GM12891 (cell line): ENCODE measurements at regions not wholly inside any gene's neighbourhood (a gene's known extent, or its start where the extent isn't known, plus 50 kb on each side); places are given as distances from the start of the nearest gene placed in this dataset.

Experiments
- POLR2A ChIP-seq: IDR thresholded peaks from 2 replicates; pipeline ENCODE4 v1.6.1; 2011; ENCODE audit warnings: low read depth, low read length, control low read depth
- POLR2AphosphoS5 ChIP-seq: IDR thresholded peaks from 2 replicates; pipeline ENCODE4 v1.6.1; 2011; ENCODE audit warnings: low read depth, low read length, control low read depth
- POU2F2 ChIP-seq: IDR thresholded peaks from 2 replicates; pipeline ENCODE4 v1.6.1; 2011; ENCODE audit warnings: low read depth, mild to moderate bottlenecking, control low read depth, low read length, moderate library complexity
- TAF1 ChIP-seq: IDR thresholded peaks from 2 replicates; pipeline ENCODE4 v1.6.1; 2011; ENCODE audit warnings: low read depth, low read length, control low read depth

- no peak for TF ChIP-seq POLR2AphosphoS5
- TF ChIP-seq POLR2A = no peak
- no peak for TF ChIP-seq POU2F2
- TF ChIP-seq TAF1 = no peak
These were observed 249.2 kb upstream of the IRX2 start for GRCh38 chr5:3000631-3001030.
